ENCODE measurements at regions not wholly inside any gene's neighbourhood (a gene's known extent, or its start where the extent isn't known, plus 50 kb on each side); places are given as distances from the start of the nearest gene placed in this dataset.

GRCh38 chr11:109166441-109166840, 255.5 kb upstream of the C11orf87 start:
- peaks cover 10% of the 10 kb centered on the region for H3K27me3 Mint-ChIP-seq
- H3K4me3 Mint-ChIP-seq (ENCODE audit: low read depth): no peak overlapping the region
- no peaks in the 10 kb centered on the region for H3K36me3 Mint-ChIP-seq (ENCODE audit: insufficient read depth)
- no peak overlapping the region for H3K27ac Mint-ChIP-seq
- no peaks in the 10 kb centered on the region for H3K9me3 Mint-ChIP-seq (ENCODE audit: low read depth)
- no peak for DNase-seq (ENCODE audit: low spot score, unreplicated experiment)
- H3K4me1 Mint-ChIP-seq (ENCODE audit: low read depth): peaks cover 5% of the 10 kb centered on the region
- no peak for TF ChIP-seq CTCF (IDR thresholded peaks at IDR 0.05; ENCODE audit: unreplicated experiment)

GRCh38 chr11:109173504-109173903, 248.5 kb upstream of the C11orf87 start:
- H3K27ac Mint-ChIP-seq: no peak overlapping the region
- H3K4me1 Mint-ChIP-seq (ENCODE audit: low read depth): no peaks in the 10 kb centered on the region
- no peak for TF ChIP-seq CTCF (IDR thresholded peaks at IDR 0.05; ENCODE audit: unreplicated experiment)
- no peak overlapping the region for H3K4me3 Mint-ChIP-seq (ENCODE audit: low read depth)
- no peaks in the 10 kb centered on the region for H3K9me3 Mint-ChIP-seq (ENCODE audit: low read depth)
- H3K27me3 Mint-ChIP-seq: peaks cover 6% of the 10 kb centered on the region
- no peak for DNase-seq (ENCODE audit: low spot score, unreplicated experiment)
- no peaks in the 10 kb centered on the region for H3K36me3 Mint-ChIP-seq (ENCODE audit: insufficient read depth)

GRCh38 chr11:109184376-109184775, 237.6 kb upstream of the C11orf87 start:
- no peak for TF ChIP-seq CTCF (IDR thresholded peaks at IDR 0.05; ENCODE audit: unreplicated experiment)
- no peaks in the 10 kb centered on the region for H3K4me1 Mint-ChIP-seq (ENCODE audit: low read depth)
- no peaks in the 10 kb centered on the region for H3K27me3 Mint-ChIP-seq
- no peak overlapping the region for H3K27ac Mint-ChIP-seq
- no peak overlapping the region for H3K4me3 Mint-ChIP-seq (ENCODE audit: low read depth)
- H3K9me3 Mint-ChIP-seq (ENCODE audit: low read depth): peaks cover 11% of the 10 kb centered on the region
- DNase-seq (ENCODE audit: low spot score, unreplicated experiment): no peak
- no peaks in the 10 kb centered on the region for H3K36me3 Mint-ChIP-seq (ENCODE audit: insufficient read depth)

DNA sequence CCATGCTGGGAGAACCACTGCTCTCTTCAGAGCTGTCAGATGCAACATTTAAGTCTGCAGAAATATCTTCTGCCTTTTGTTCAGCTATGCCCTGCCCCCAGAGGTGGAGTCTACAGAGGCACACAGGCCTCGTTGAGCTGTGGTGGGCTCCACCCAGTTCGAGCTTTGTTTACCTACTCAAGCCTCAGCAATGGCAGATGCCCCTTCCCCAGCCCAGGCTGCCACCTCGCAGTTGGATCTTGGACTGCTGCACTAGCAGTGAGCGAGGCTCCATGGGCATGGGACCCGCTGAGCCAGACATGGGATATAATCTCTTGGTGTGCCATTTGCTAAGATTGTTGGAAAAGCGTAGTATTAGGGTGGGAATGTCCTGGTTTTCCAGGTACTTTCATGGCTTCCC, 229.1 kb upstream of the C11orf87 start:
- DNase-seq (ENCODE audit: low spot score, unreplicated experiment): no peak
- Mint-ChIP-seq H3K27me3 (no peaks in the 10 kb centered on the region), H3K9me3 (ENCODE audit: low read depth) (peaks cover 23% of the 10 kb centered on the region), H3K27ac (no peak overlapping the region), H3K36me3 (ENCODE audit: insufficient read depth) (peaks cover 1% of the 10 kb centered on the region), H3K4me3 (ENCODE audit: low read depth) (no peak overlapping the region), H3K4me1 (ENCODE audit: low read depth) (no peaks in the 10 kb centered on the region)
- TF ChIP-seq CTCF (IDR thresholded peaks at IDR 0.05; ENCODE audit: unreplicated experiment): no peak

GRCh38 chr11:109193880-109194279, 228.1 kb upstream of the C11orf87 start:
- H3K4me1 Mint-ChIP-seq (ENCODE audit: low read depth): no peaks in the 10 kb centered on the region
- no peaks in the 10 kb centered on the region for H3K27me3 Mint-ChIP-seq
- no peak for TF ChIP-seq CTCF (IDR thresholded peaks at IDR 0.05; ENCODE audit: unreplicated experiment)
- H3K9me3 Mint-ChIP-seq (ENCODE audit: low read depth): peaks cover 19% of the 10 kb centered on the region
- H3K4me3 Mint-ChIP-seq (ENCODE audit: low read depth): no peak overlapping the region
- H3K36me3 Mint-ChIP-seq (ENCODE audit: insufficient read depth): peaks cover 1% of the 10 kb centered on the region
- DNase-seq (ENCODE audit: low spot score, unreplicated experiment): no peak
- no peak overlapping the region for H3K27ac Mint-ChIP-seq

All from progenitor cell of endocrine pancreas (in vitro differentiated cells).